Vagina (tissue), 2 donors: ENCODE measurements at regions not wholly inside any gene's neighbourhood (a gene's known extent, or its start where the extent isn't known, plus 50 kb on each side); places are given as distances from the start of the nearest gene placed in this dataset.
A peak's percentile ranks its signal among the peaks of the same experiment; 100 is the strongest.
"Not testable (repeated sequence)": the region's sequence is repeated elsewhere in the genome, so short reads cannot be mapped to it uniquely, and the experiment has no call there.

ENCODE experiments used
- DNase-seq, 2 donors: peaks; one replicate each; pipeline ENCODE4 v3.0.0-alpha.2; 2017; ENCODE audit errors: extremely low spot score in 2 of 2
- H3K27ac ChIP-seq: fragments of 200-600 bp; sonication (generic); one replicate; pipeline ENCODE4 v1.5.1; 2019
- H3K27me3 ChIP-seq: fragments of 200-600 bp; sonication (generic); one replicate; pipeline ENCODE4 v1.5.1; 2019
- H3K36me3 ChIP-seq, 2 donors: fragments of 200-600 bp; sonication (generic); one replicate each; pipeline ENCODE4 v1.5.1; 2017 to 2019
- H3K4me1 ChIP-seq: fragments of 200-600 bp; sonication (generic); one replicate; pipeline ENCODE4 v1.5.1; 2019
- H3K4me3 ChIP-seq, 2 donors: fragments of 200-600 bp; sonication (generic); 1 replicate in 1 of 2; 2 replicates in 1 of 2; pipeline ENCODE4 v1.5.1; 2016 to 2019
- H3K9me3 ChIP-seq: fragments of 200-600 bp; sonication (generic); one replicate; pipeline ENCODE4 v1.5.1; 2019
- intact Hi-C: fragments of 100-400 bp; cut with DNase I; formaldehyde crosslinking; loops from one replicate; pipeline ENCODE4 v1.15.1; 2023

GRCh38 chr2:111492995-111493719 lies 372.4 kb downstream of the BCL2L11 start:
- DNase-seq, intact Hi-C loops, H3K27me3 ChIP-seq, H3K4me1 ChIP-seq, H3K9me3 ChIP-seq, H3K36me3 ChIP-seq, H3K27ac ChIP-seq: not testable (repeated sequence)
- H3K4me3 ChIP-seq, result peak overlapping the region in 1 of 2 donors; percentile 13

- intact Hi-C loops, H3K27me3 ChIP-seq, H3K27ac ChIP-seq, DNase-seq, H3K36me3 ChIP-seq, H3K4me1 ChIP-seq, H3K9me3 ChIP-seq: not testable (repeated sequence)
- H3K4me3 ChIP-seq, result peak overlapping the region in 1 of 2 donors; percentile 13
These were observed 373.0 kb downstream of the BCL2L11 start for GRCh38 chr2:111493720-111494078.

DNA sequence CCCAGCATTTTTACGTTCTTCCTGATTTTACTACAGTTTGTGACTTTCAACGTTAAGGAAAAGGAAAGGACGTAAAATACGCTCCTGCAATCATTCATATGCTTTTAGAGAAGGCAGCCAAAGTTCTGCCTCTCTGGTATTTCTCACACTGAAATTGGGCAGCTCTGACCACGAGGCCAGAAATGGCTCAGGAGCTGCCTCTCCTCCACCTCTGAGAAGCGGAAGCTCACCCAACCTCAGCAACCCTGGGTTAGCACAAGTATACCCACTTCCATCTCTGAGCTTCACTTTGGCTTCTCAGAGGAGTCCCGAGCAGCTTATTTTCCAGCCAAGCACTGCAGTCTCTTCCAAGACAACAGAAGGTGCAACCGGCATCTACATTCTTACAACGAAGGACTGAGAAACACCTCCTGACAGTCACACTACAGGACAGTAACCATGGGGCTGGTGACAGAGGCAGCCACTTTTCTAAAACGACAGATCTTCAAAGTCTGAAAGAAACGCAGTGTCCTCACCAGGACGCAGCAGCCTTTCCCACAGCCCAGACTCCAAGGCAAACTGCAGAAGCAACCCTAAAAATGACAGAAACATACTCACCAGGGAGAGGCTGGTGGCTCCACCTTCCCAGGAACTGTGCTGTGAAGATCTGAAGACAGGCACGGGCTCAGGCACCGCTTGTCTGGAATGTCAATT lies 373.7 kb downstream of the BCL2L11 start:
- intact Hi-C loops, H3K36me3 ChIP-seq, H3K4me1 ChIP-seq, DNase-seq, H3K9me3 ChIP-seq, H3K27me3 ChIP-seq: not testable (repeated sequence)
- peak overlapping the region; percentile 39 for H3K27ac ChIP-seq
- H3K4me3 ChIP-seq, result peak overlapping the region; percentile 22 to 34

- H3K9me3 ChIP-seq, DNase-seq, H3K36me3 ChIP-seq, H3K27me3 ChIP-seq, H3K4me1 ChIP-seq, H3K27ac ChIP-seq, intact Hi-C loops, H3K4me3 ChIP-seq: not testable (repeated sequence)
These were observed 374.2 kb downstream of the BCL2L11 start for GRCh38 chr2:111494981-111495315.

GRCh38 chr2:111495636-111496035 lies 374.9 kb downstream of the BCL2L11 start:
- H3K27ac ChIP-seq, H3K4me1 ChIP-seq, H3K9me3 ChIP-seq, DNase-seq, H3K36me3 ChIP-seq, H3K27me3 ChIP-seq, H3K4me3 ChIP-seq, intact Hi-C loops: not testable (repeated sequence)

GRCh38 chr2:111496176-111496575 lies 375.5 kb downstream of the BCL2L11 start:
- H3K27ac ChIP-seq, H3K9me3 ChIP-seq, H3K4me3 ChIP-seq, H3K27me3 ChIP-seq, DNase-seq, H3K4me1 ChIP-seq, intact Hi-C loops, H3K36me3 ChIP-seq: not testable (repeated sequence)

GRCh38 chr2:111496860-111497259 lies 376.1 kb downstream of the BCL2L11 start:
- intact Hi-C loops, H3K36me3 ChIP-seq, H3K4me3 ChIP-seq, H3K9me3 ChIP-seq, H3K4me1 ChIP-seq, H3K27ac ChIP-seq, H3K27me3 ChIP-seq, DNase-seq: not testable (repeated sequence)

- H3K27ac ChIP-seq, intact Hi-C loops, DNase-seq, H3K4me3 ChIP-seq, H3K4me1 ChIP-seq, H3K36me3 ChIP-seq, H3K9me3 ChIP-seq, H3K27me3 ChIP-seq: not testable (repeated sequence)
These were observed 376.6 kb downstream of the BCL2L11 start for GRCh38 chr2:111497270-111497669.

DNA sequence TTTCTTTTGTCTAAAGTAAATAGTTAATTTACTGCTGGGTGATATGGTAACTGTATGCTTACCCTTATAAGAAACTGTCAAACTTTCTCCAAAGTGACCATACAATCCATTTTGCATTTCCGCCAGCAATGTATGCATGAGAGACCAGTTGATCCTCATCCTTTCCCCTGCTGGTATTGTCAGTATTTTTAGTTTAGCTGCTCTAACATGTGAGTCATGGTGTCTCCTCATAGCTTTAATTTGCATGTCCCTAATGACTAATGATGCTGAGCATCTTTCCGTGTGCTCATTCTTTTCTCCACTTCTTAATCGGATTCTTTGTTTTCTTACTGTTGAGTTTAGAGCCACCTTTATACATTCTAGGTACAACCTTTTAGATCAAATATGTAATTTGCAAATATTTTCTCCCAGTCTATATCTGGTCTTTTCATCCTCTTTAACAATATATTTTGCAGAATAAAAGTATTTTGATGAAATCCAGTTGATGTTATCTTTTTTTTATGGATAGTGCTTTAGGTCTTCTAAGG lies 379.9 kb downstream of the BCL2L11 start:
- H3K9me3 ChIP-seq, H3K4me3 ChIP-seq, H3K27ac ChIP-seq, H3K27me3 ChIP-seq, H3K4me1 ChIP-seq, intact Hi-C loops, DNase-seq, H3K36me3 ChIP-seq: not testable (repeated sequence)

- H3K4me1 ChIP-seq, DNase-seq, H3K4me3 ChIP-seq, H3K27ac ChIP-seq, H3K36me3 ChIP-seq, intact Hi-C loops, H3K9me3 ChIP-seq, H3K27me3 ChIP-seq: not testable (repeated sequence)
These were observed 380.0 kb downstream of the ANAPC1 start for GRCh38 chr2:111503844-111504570.

GRCh38 chr2:111504571-111504942 lies 379.4 kb downstream of the ANAPC1 start:
- H3K27ac ChIP-seq, H3K36me3 ChIP-seq, intact Hi-C loops, DNase-seq, H3K9me3 ChIP-seq, H3K27me3 ChIP-seq, H3K4me3 ChIP-seq, H3K4me1 ChIP-seq: not testable (repeated sequence)

GRCh38 chr2:111505267-111505666 lies 378.7 kb downstream of the ANAPC1 start:
- H3K27me3 ChIP-seq, H3K27ac ChIP-seq, H3K9me3 ChIP-seq, intact Hi-C loops, DNase-seq, H3K36me3 ChIP-seq, H3K4me3 ChIP-seq, H3K4me1 ChIP-seq: not testable (repeated sequence)

DNA sequence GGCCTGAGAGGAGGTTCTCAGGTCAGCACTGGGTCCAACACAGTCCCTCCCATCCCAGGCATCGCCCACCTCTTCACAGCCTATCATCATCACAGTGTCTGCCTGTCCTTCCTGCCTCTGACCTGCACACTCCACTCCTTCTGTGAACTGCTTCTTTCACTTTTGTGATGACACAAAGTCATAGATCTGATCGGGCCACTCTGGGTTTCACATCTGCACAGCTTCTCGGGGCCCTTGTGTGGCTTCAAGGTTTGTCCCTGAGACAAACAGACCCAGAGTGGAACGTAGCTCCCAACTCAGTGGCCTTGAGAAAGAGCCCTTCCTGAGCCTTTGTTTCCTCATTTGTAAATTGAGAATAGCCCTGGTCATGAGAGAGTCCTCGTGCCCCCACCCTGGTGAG lies 377.1 kb downstream of the ANAPC1 start:
- intact Hi-C loops, H3K27ac ChIP-seq, H3K4me1 ChIP-seq, H3K9me3 ChIP-seq, H3K36me3 ChIP-seq, H3K27me3 ChIP-seq, H3K4me3 ChIP-seq, DNase-seq: not testable (repeated sequence)
